Hypothalamus (tissue), 51 donors: ENCODE measurements at regions not wholly inside any gene's neighbourhood (a gene's known extent, or its start where the extent isn't known, plus 50 kb on each side); places are given as distances from the start of the nearest gene placed in this dataset.
"Not testable (repeated sequence)": the region's sequence is repeated elsewhere in the genome, so short reads cannot be mapped to it uniquely, and the experiment has no call there.

Experiments
- DNase-seq, 51 donors: peaks; one replicate each; lab custom pipeline; 2025; lab: John Stamatoyannopoulos, UW

- DNase-seq, result peak in 24 of 51 donors; percentile 4 to 61 (median 26)
Observed at GRCh38 chr11:129695571-129696308, 119.9 kb upstream of the TMEM45B start.

GRCh38 chr11:129696309-129696989, 119.2 kb upstream of the TMEM45B start:
- no peak for DNase-seq

- peak in 1 of 51 donors; percentile 2 for DNase-seq
Observed at GRCh38 chr11:129698212-129698611, 117.4 kb upstream of the TMEM45B start.

- no peak for DNase-seq
Observed at GRCh38 chr11:129699711-129700304, 115.8 kb upstream of the TMEM45B start.

GRCh38 chr11:129700701-129701100, 114.9 kb upstream of the TMEM45B start:
- DNase-seq, result no peak

- DNase-seq, result no peak
Observed at GRCh38 chr11:129701706-129702105, 113.9 kb upstream of the TMEM45B start.

GRCh38 chr11:129702410-129703398, 112.9 kb upstream of the TMEM45B start:
- no peak for DNase-seq

- DNase-seq, result no peak
Observed at GRCh38 chr11:129703846-129704245, 111.8 kb upstream of the TMEM45B start.

- DNase-seq, result no peak
Observed at GRCh38 chr11:129704831-129705230, 110.8 kb upstream of the TMEM45B start.

GRCh38 chr11:129705341-129705740, 110.3 kb upstream of the TMEM45B start:
- no peak for DNase-seq

- no peak for DNase-seq
Observed at GRCh38 chr11:129705933-129706332, 109.7 kb upstream of the TMEM45B start.

GRCh38 chr11:129709801-129710398, 105.7 kb upstream of the TMEM45B start:
- no peak for DNase-seq

GRCh38 chr11:129710423-129710822, 105.2 kb upstream of the TMEM45B start:
- no peak for DNase-seq

GRCh38 chr11:129711760-129712159, 103.9 kb upstream of the TMEM45B start:
- DNase-seq, result no peak

- DNase-seq, result not testable (repeated sequence)
Observed at GRCh38 chr11:129712486-129713240, 103.0 kb upstream of the TMEM45B start.

- no peak for DNase-seq
Observed at GRCh38 chr11:129719037-129719436, 96.6 kb upstream of the TMEM45B start.

- no peak for DNase-seq
Observed at GRCh38 chr11:129720156-129720555, 95.5 kb upstream of the TMEM45B start.

- no peak for DNase-seq
Observed at GRCh38 chr11:129720994-129721393, 94.7 kb upstream of the TMEM45B start.

- DNase-seq, result no peak
Observed at GRCh38 chr11:129721685-129722084, 94.0 kb upstream of the TMEM45B start.
